Keratinocyte (primary cell): ENCODE measurements at regions not wholly inside any gene's neighbourhood (a gene's known extent, or its start where the extent isn't known, plus 50 kb on each side); places are given as distances from the start of the nearest gene placed in this dataset.

Experiments used
- DNase-seq: peaks from one replicate; pipeline ENCODE4 v3.0.0-alpha.2; 2011; ENCODE audit warnings: low read depth, missing footprints, low spot score
- FAIRE-seq: peaks from 2 replicates; lab custom pipeline; 2011; peaks lifted over from hg19 to GRCh38; lab: Jason Lieb, UNC
- H2AFZ ChIP-seq: 2 replicates; pipeline ENCODE4 v1.6.0; 2012; ENCODE audit warnings: low read length, control low read depth, inconsistent platforms; ENCODE audit not compliant: control insufficient read depth
- H3K27ac ChIP-seq: 2 replicates; pipeline ENCODE4 v1.5.1; 2011; ENCODE audit warnings: low read length; ENCODE audit not compliant: control insufficient read depth, insufficient read depth
- H3K27me3 ChIP-seq: 3 replicates; pipeline ENCODE4 v1.6.0; 2011; ENCODE audit warnings: low read length; ENCODE audit not compliant: control insufficient read depth, insufficient read depth; ENCODE audit errors: extremely low read depth
- H3K36me3 ChIP-seq, 2 experiments: 2 replicates in 1 of 2; 3 replicates in 1 of 2; pipeline ENCODE4 v1.5.1; 2011; ENCODE audit warnings: low read length in 2 of 2, mild to moderate bottlenecking in 1 of 2; ENCODE audit not compliant: control insufficient read depth in 2 of 2, insufficient read depth in 2 of 2; ENCODE audit errors: extremely low read depth in 1 of 2
- H3K4me1 ChIP-seq: 3 replicates; pipeline ENCODE4 v1.5.1; 2011; ENCODE audit warnings: low read length; ENCODE audit not compliant: control insufficient read depth, insufficient read depth; ENCODE audit errors: extremely low read depth
- H3K4me2 ChIP-seq: 3 replicates; pipeline ENCODE4 v1.6.0; 2011; ENCODE audit warnings: low read depth, low read length; ENCODE audit not compliant: control insufficient read depth, insufficient read depth; ENCODE audit errors: extremely low read depth
- H3K4me3 ChIP-seq, 3 experiments: fragments of 200-600 bp in 1 of 3; sonication (generic) in 1 of 3; 2 replicates in 2 of 3; 3 replicates in 1 of 3; pipeline ENCODE4 v1.5.1; 2011 to 2016; ENCODE audit warnings: low read length in 3 of 3, mild to moderate bottlenecking in 3 of 3, control low read depth in 2 of 3, inconsistent platforms in 1 of 3, low read depth in 1 of 3, mixed read lengths in 1 of 3, mixed run types in 1 of 3, moderate library complexity in 1 of 3; ENCODE audit not compliant: control insufficient read depth in 2 of 3, insufficient read depth in 2 of 3; ENCODE audit errors: extremely low read depth in 1 of 3
- H3K79me2 ChIP-seq: 2 replicates; pipeline ENCODE4 v1.6.0; 2012; ENCODE audit warnings: low read length; ENCODE audit not compliant: control insufficient read depth, insufficient read depth
- H3K9ac ChIP-seq: 3 replicates; pipeline ENCODE4 v1.6.0; 2011; ENCODE audit warnings: low read length; ENCODE audit not compliant: control insufficient read depth, insufficient read depth; ENCODE audit errors: extremely low read depth
- H3K9me1 ChIP-seq: 3 replicates; pipeline ENCODE4 v1.6.0; 2011; ENCODE audit warnings: low read length; ENCODE audit not compliant: control insufficient read depth, insufficient read depth; ENCODE audit errors: extremely low read depth
- H3K9me3 ChIP-seq: 2 replicates; pipeline ENCODE4 v1.5.1; 2012; ENCODE audit warnings: low read depth, low read length; ENCODE audit not compliant: control insufficient read depth
- H4K20me1 ChIP-seq: 3 replicates; pipeline ENCODE4 v1.6.0; 2011; ENCODE audit warnings: low read length; ENCODE audit not compliant: control insufficient read depth, insufficient read depth; ENCODE audit errors: extremely low read depth
- CTCF ChIP-seq, 3 experiments: IDR thresholded peaks in 1 of 3; conservative IDR thresholded peaks in 1 of 3; optimal IDR thresholded peaks in 1 of 3; 2 replicates in 2 of 3; 3 replicates in 1 of 3; pipeline versions ENCODE3 to v1.5.1; 2011; ENCODE audit warnings: low read length in 3 of 3, mild to moderate bottlenecking in 3 of 3, moderate library complexity in 2 of 3, control low read depth in 1 of 3, inconsistent platforms in 1 of 3; ENCODE audit not compliant: insufficient read depth in 2 of 3; ENCODE audit errors: extremely low read depth in 1 of 3
- EZH2 ChIP-seq: IDR thresholded peaks from one replicate; pipeline ENCODE4 v1.6.1; 2012; ENCODE audit warnings: inconsistent platforms, mild to moderate bottlenecking, low read length, moderate library complexity
- dilution Hi-C: fragments of 300-500 bp; cut with MboI; formaldehyde crosslinking; loops from one replicate; pipeline ENCODE4 v1.7.0; 2020; ENCODE audit warnings: low sequenced_read_pairs; ENCODE audit not compliant: extremely low pct_ligation_motif_present

- Histone ChIP-seq H3K4me1 (no peaks in the 10 kb centered on the region), H3K27ac (no peak overlapping the region), H3K4me2 (no peak overlapping the region), H3K36me3 (no peaks in the 10 kb centered on the region), H3K9ac (no peak overlapping the region), H4K20me1 (no peaks in the 10 kb centered on the region), H3K4me3 (no peak overlapping the region), H3K79me2 (no peaks in the 10 kb centered on the region), H2AFZ (no peak overlapping the region), H3K9me3 (no peaks in the 10 kb centered on the region), H3K9me1 (no peaks in the 10 kb centered on the region), H3K27me3 (no peaks in the 10 kb centered on the region)
- dilution Hi-C loops: no loop called here
- DNase-seq (no peak), FAIRE-seq (no peak)
- TF ChIP-seq CTCF (optimal IDR thresholded peaks at IDR 0.05 in 1 of 3, IDR thresholded peaks at IDR 0.05 in 1 of 3, conservative IDR thresholded peaks at IDR 0.05 in 1 of 3; ENCODE audit: extremely low read depth in 1 of 3, insufficient read depth in 2 of 3, low read length in 3 of 3): no peak
- no peak for TF ChIP-seq EZH2
Observed at GRCh38 chr5:136517755-136518154, 152.4 kb upstream of the TRPC7 start.

- no peak for DNase-seq
- no peaks in the 10 kb centered on the region for H3K9me3 ChIP-seq
- FAIRE-seq: no peak
- no peak overlapping the region for H3K27ac ChIP-seq
- no peak for TF ChIP-seq EZH2
- no peak for TF ChIP-seq CTCF (optimal IDR thresholded peaks at IDR 0.05 in 1 of 3, IDR thresholded peaks at IDR 0.05 in 1 of 3, conservative IDR thresholded peaks at IDR 0.05 in 1 of 3; ENCODE audit: extremely low read depth in 1 of 3, insufficient read depth in 2 of 3, low read length in 3 of 3)
- no peaks in the 10 kb centered on the region for H3K9me1 ChIP-seq
- no peaks in the 10 kb centered on the region for H3K79me2 ChIP-seq
- no peaks in the 10 kb centered on the region for H3K4me1 ChIP-seq
- no peaks in the 10 kb centered on the region for H3K36me3 ChIP-seq
- H3K27me3 ChIP-seq: no peaks in the 10 kb centered on the region
- H2AFZ ChIP-seq: no peak overlapping the region
- no peaks in the 10 kb centered on the region for H4K20me1 ChIP-seq
- no peak overlapping the region for H3K4me3 ChIP-seq
- H3K9ac ChIP-seq: no peak overlapping the region
- H3K4me2 ChIP-seq: no peak overlapping the region
- dilution Hi-C loops: no loop called here
Observed at GRCh38 chr5:136516637-136517036, 151.3 kb upstream of the TRPC7 start.
